Type B pancreatic cell (in vitro differentiated cells): ENCODE measurements at regions not wholly inside any gene's neighbourhood (a gene's known extent, or its start where the extent isn't known, plus 50 kb on each side); places are given as distances from the start of the nearest gene placed in this dataset.

ENCODE experiments used
- DNase-seq: peaks from one replicate; pipeline ENCODE4 v3.0.0; 2021; ENCODE audit warnings: mixed read lengths; ENCODE audit not compliant: unreplicated experiment; ENCODE audit errors: extremely low spot score
- H3K27ac Mint-ChIP-seq: 2 replicates; pipeline ENCODE4 v1.8.0; 2021; ENCODE audit warnings: mild to moderate bottlenecking, mixed read lengths
- H3K27me3 Mint-ChIP-seq: 2 replicates; pipeline ENCODE4 v1.8.0; 2021; ENCODE audit warnings: mixed read lengths
- H3K36me3 Mint-ChIP-seq: 2 replicates; pipeline ENCODE4 v1.8.0; 2021; ENCODE audit warnings: mixed read lengths
- H3K4me1 Mint-ChIP-seq: one replicate; pipeline ENCODE4 v1.8.0; 2021; ENCODE audit warnings: mixed read lengths; ENCODE audit not compliant: unreplicated experiment
- H3K4me3 Mint-ChIP-seq: 2 replicates; pipeline ENCODE4 v1.8.0; 2021; ENCODE audit warnings: mild to moderate bottlenecking, mixed read lengths
- H3K9me3 Mint-ChIP-seq: 2 replicates; pipeline ENCODE4 v1.8.0; 2021; ENCODE audit warnings: mixed read lengths
- TF ChIP-seq, protein P1 (sequence below): fragments of 200-600 bp; sonication (generic); conservative IDR thresholded peaks from 2 replicates; pipeline ENCODE4 v1.5.0; 2021; ENCODE audit warnings: antibody characterized with exemption, mild to moderate bottlenecking

DNA sequence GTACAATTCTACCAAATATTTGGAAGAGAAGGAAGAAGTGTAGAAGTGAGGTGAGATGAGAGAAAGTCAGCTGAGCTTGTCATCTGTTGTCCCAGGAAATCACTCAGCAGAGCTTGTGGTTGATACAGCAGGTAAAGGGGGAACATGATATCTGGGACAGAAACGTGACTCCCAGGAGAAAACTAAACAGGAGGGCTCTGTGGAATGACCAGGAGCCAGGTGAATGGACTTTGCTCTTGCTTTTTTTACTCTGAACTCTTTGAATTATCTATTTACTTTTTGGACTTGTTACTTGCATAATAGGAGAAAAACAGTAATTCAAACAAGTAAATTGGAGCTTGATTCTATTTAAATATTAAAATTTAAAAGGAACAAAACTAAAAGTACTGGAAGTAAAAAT lies 555.6 kb upstream of the FRG1 start:
- Mint-ChIP-seq H3K27ac (no peak overlapping the region), H3K36me3 (no peaks in the 10 kb centered on the region), H3K4me3 (no peak overlapping the region), H3K4me1 (no peaks in the 10 kb centered on the region), H3K9me3 (no peaks in the 10 kb centered on the region), H3K27me3 (no peaks in the 10 kb centered on the region)
- TF ChIP-seq, protein P1, sequence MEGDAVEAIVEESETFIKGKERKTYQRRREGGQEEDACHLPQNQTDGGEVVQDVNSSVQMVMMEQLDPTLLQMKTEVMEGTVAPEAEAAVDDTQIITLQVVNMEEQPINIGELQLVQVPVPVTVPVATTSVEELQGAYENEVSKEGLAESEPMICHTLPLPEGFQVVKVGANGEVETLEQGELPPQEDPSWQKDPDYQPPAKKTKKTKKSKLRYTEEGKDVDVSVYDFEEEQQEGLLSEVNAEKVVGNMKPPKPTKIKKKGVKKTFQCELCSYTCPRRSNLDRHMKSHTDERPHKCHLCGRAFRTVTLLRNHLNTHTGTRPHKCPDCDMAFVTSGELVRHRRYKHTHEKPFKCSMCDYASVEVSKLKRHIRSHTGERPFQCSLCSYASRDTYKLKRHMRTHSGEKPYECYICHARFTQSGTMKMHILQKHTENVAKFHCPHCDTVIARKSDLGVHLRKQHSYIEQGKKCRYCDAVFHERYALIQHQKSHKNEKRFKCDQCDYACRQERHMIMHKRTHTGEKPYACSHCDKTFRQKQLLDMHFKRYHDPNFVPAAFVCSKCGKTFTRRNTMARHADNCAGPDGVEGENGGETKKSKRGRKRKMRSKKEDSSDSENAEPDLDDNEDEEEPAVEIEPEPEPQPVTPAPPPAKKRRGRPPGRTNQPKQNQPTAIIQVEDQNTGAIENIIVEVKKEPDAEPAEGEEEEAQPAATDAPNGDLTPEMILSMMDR = no peak
- DNase-seq = no peak

DNA sequence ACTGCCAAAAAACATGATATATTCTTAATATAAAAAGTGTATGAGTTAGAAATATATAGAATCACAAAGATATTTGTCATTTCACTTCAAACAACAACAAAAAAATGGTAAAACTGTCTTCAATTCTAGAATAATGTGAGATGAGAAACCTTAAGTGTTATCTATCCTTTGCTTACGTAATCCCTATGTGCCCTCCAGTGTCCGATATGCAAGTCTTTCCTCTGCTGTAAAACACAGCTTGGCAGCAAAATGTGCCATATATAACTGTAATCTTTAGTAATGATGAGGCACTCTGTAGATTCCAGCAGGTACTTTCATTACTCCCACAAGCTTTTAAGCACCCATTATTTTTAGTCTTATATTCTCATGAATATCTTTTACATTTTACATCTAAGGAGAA lies 555.1 kb upstream of the FRG1 start:
- TF ChIP-seq, protein P1 = no peak
- no peak overlapping the region for H3K4me3 Mint-ChIP-seq
- H3K36me3 Mint-ChIP-seq = no peaks in the 10 kb centered on the region
- no peak for DNase-seq
- H3K4me1 Mint-ChIP-seq = no peaks in the 10 kb centered on the region
- no peaks in the 10 kb centered on the region for H3K9me3 Mint-ChIP-seq
- no peak overlapping the region for H3K27ac Mint-ChIP-seq
- H3K27me3 Mint-ChIP-seq = no peaks in the 10 kb centered on the region

DNA sequence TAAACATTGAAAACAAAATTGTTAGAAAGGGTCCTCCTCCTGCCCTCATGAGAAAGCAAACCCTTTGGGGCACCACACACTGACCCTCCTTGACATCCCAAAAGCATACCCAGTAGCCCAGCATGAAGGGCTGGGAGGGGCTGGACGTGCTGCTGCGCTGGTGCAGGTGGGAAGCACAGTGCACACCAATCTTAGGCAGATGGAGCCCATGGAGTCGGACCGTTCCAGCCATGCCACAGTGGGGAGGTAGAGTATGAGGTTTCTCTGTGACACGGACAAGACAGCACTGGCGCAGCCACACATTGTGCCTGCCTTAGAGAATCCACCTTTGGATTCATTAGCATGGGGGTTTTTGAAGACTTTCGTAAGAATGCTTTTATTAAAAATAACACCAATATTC lies 544.2 kb upstream of the FRG1 start:
- no peaks in the 10 kb centered on the region for H3K4me1 Mint-ChIP-seq
- peaks cover 6% of the 10 kb centered on the region for H3K9me3 Mint-ChIP-seq
- no peak for DNase-seq
- no peaks in the 10 kb centered on the region for H3K27me3 Mint-ChIP-seq
- no peak overlapping the region for H3K4me3 Mint-ChIP-seq
- no peak overlapping the region for H3K27ac Mint-ChIP-seq
- no peaks in the 10 kb centered on the region for H3K36me3 Mint-ChIP-seq
- TF ChIP-seq, protein P1 = no peak

DNA sequence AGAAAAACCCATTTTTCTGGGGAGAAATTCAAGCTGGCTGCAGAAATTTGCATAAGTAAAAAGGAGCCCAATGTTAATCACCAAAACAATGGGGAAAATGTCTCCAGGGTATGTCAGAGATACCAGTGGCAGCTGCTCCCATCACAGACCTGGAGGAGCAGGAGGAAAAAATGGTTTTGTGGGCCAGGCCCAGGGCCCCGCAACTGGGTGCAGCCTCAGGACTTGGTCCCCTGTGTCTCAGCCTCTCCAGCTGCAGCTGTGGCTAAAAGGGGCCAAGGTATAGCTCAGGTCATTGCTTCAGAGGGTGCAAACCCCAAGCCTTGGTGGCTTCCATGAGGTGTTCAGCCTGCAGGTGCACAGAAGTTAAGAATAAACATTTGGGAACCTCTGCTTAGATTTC lies 536.4 kb upstream of the FRG1 start:
- no peaks in the 10 kb centered on the region for H3K36me3 Mint-ChIP-seq
- TF ChIP-seq, protein P1 = no peak
- H3K27me3 Mint-ChIP-seq = no peaks in the 10 kb centered on the region
- peaks cover 17% of the 10 kb centered on the region for H3K9me3 Mint-ChIP-seq
- no peak for DNase-seq
- H3K27ac Mint-ChIP-seq = no peak overlapping the region
- no peaks in the 10 kb centered on the region for H3K4me1 Mint-ChIP-seq
- no peak overlapping the region for H3K4me3 Mint-ChIP-seq

DNA sequence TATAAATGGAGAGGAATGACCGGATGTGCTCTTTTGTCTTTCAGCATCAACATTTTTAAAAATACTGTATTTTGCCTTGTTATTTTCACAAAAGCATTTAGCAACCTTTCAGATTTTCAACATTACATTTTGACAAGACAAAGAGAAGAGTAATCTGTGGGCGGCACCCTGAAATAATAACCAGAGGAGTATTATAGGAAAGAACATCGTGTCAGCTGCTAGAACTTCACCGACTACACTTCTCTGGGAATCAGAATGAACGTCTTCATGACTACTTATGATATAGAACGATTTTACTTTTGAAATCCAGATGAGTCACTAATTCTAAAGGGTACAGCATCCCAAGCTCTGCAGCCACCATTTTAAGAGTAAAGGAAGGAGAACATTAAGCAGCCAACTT lies 531.5 kb upstream of the FRG1 start:
- no peak overlapping the region for H3K27ac Mint-ChIP-seq
- H3K9me3 Mint-ChIP-seq = peaks cover 17% of the 10 kb centered on the region
- H3K36me3 Mint-ChIP-seq = no peaks in the 10 kb centered on the region
- no peak for DNase-seq
- TF ChIP-seq, protein P1 = no peak
- no peak overlapping the region for H3K4me3 Mint-ChIP-seq
- no peaks in the 10 kb centered on the region for H3K4me1 Mint-ChIP-seq
- no peaks in the 10 kb centered on the region for H3K27me3 Mint-ChIP-seq

DNA sequence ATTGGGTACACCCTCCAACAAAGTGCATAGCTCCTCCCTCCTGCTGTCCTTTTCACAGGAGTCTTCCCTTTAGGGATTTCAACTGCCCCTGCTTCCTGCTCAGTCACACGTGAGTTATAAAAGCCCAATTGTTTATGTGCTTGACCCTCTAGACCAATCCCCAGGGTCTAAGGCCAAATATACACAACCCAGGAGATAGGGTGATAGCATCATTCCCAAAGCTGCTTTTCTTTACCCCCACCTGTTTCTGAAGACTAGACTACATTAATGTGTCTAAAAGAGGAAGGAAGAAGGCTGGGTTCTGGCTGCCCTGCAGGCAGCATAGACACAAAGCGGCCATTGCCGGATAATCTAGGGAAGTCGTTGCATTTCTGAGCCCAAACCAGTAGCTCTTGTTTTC lies 526.7 kb upstream of the FRG1 start:
- no peak overlapping the region for H3K27ac Mint-ChIP-seq
- no peaks in the 10 kb centered on the region for H3K27me3 Mint-ChIP-seq
- H3K9me3 Mint-ChIP-seq = peaks cover 15% of the 10 kb centered on the region
- no peak overlapping the region for H3K4me3 Mint-ChIP-seq
- H3K36me3 Mint-ChIP-seq = no peaks in the 10 kb centered on the region
- DNase-seq = no peak
- TF ChIP-seq, protein P1 = no peak
- H3K4me1 Mint-ChIP-seq = no peaks in the 10 kb centered on the region
